HG03139 (cell line): ENCODE measurements at regions not wholly inside any gene's neighbourhood (a gene's known extent, or its start where the extent isn't known, plus 50 kb on each side); places are given as distances from the start of the nearest gene placed in this dataset.
"Not testable (repeated sequence)": the region's sequence is repeated elsewhere in the genome, so short reads cannot be mapped to it uniquely, and the experiment has no call there.

Experiments
- ATAC-seq: cut with Tn5 transposase; IDR thresholded peaks from one replicate; pipeline ENCODE4 v1.9.1; 2021; ENCODE audit not compliant: unreplicated experiment

GRCh38 chr6:12542319-12543115 lies 174.1 kb upstream of the PHACTR1 start:
- not testable (repeated sequence) for ATAC-seq

- ATAC-seq, result no peak
Observed at GRCh38 chr6:12543953-12544352, 172.6 kb upstream of the PHACTR1 start.

- no peak for ATAC-seq
Observed at GRCh38 chr6:12544821-12545565, 171.6 kb upstream of the PHACTR1 start.

GRCh38 chr6:12545619-12546409 lies 170.8 kb upstream of the PHACTR1 start:
- no peak for ATAC-seq

GRCh38 chr6:12546410-12547002 lies 170.1 kb upstream of the PHACTR1 start:
- no peak for ATAC-seq

- no peak for ATAC-seq
Observed at GRCh38 chr6:12548526-12548925, 168.0 kb upstream of the PHACTR1 start.

- ATAC-seq, result not testable (repeated sequence)
Observed at GRCh38 chr6:12549445-12549844, 167.1 kb upstream of the PHACTR1 start.

- ATAC-seq, result not testable (repeated sequence)
Observed at GRCh38 chr6:12554820-12555219, 161.7 kb upstream of the PHACTR1 start.

GRCh38 chr6:12555267-12555666 lies 161.3 kb upstream of the PHACTR1 start:
- no peak for ATAC-seq

- ATAC-seq, result no peak
Observed at GRCh38 chr6:12555781-12556180, 160.8 kb upstream of the PHACTR1 start.

GRCh38 chr6:12557765-12558164 lies 158.8 kb upstream of the PHACTR1 start:
- no peak for ATAC-seq

GRCh38 chr6:12560315-12560714 lies 156.3 kb upstream of the PHACTR1 start:
- no peak for ATAC-seq

- ATAC-seq, result no peak
Observed at GRCh38 chr6:12566618-12567123, 149.9 kb upstream of the PHACTR1 start.

- ATAC-seq, result no peak
Observed at GRCh38 chr6:12567682-12568081, 148.9 kb upstream of the PHACTR1 start.

GRCh38 chr6:12569646-12570045 lies 146.9 kb upstream of the PHACTR1 start:
- ATAC-seq, result no peak

- no peak for ATAC-seq
Observed at GRCh38 chr6:12570461-12571030, 146.0 kb upstream of the PHACTR1 start.

GRCh38 chr6:12572896-12573827 lies 143.4 kb upstream of the PHACTR1 start:
- no peak for ATAC-seq

GRCh38 chr6:12575961-12576360 lies 140.6 kb upstream of the PHACTR1 start:
- no peak for ATAC-seq

- no peak for ATAC-seq
Observed at GRCh38 chr6:12576389-12576788, 140.2 kb upstream of the PHACTR1 start.
